Activated CD4-positive, alpha-beta T cell treated with anti-CD3 and anti-CD28 coated beads, Interleukin-2, amount 10 ng/mL, durations not matched to agents 7 days and 5 days (primary cell): ENCODE measurements at regions not wholly inside any gene's neighbourhood (a gene's known extent, or its start where the extent isn't known, plus 50 kb on each side); places are given as distances from the start of the nearest gene placed in this dataset.
"Not testable (repeated sequence)": the region's sequence is repeated elsewhere in the genome, so short reads cannot be mapped to it uniquely, and the experiment has no call there.

Experiments
- CTCF ChIA-PET: fragments of 350-600 bp; sonication (Branson Sonifier 250); formaldehyde crosslinking; loops from one replicate; lab custom pipeline; 2021; ENCODE audit warnings: antibody characterized with exemption; lab: Charles Lee
- POLR2A ChIA-PET: fragments of 350-600 bp; sonication (Branson Sonifier 250); formaldehyde crosslinking; loops from one replicate; lab custom pipeline; 2021; ENCODE audit warnings: antibody characterized with exemption; lab: Charles Lee
- DNase-seq: peaks from one replicate; pipeline ENCODE4 v3.0.0-alpha.2; 2020
- H3K27ac Mint-ChIP-seq: one replicate; pipeline ENCODE4 v1.8.0; 2021; ENCODE audit warnings: mild to moderate bottlenecking, moderate library complexity, mixed read lengths
- H3K27me3 Mint-ChIP-seq: one replicate; pipeline ENCODE4 v1.8.0; 2021; ENCODE audit warnings: mixed read lengths
- H3K36me3 Mint-ChIP-seq: one replicate; pipeline ENCODE4 v1.8.0; 2021; ENCODE audit warnings: low read depth, mixed read lengths
- H3K4me1 Mint-ChIP-seq: one replicate; pipeline ENCODE4 v1.8.0; 2021; ENCODE audit warnings: mixed read lengths
- H3K4me3 Mint-ChIP-seq: one replicate; pipeline ENCODE4 v1.8.0; 2021; ENCODE audit warnings: mild to moderate bottlenecking, moderate library complexity, mixed read lengths
- H3K9me3 Mint-ChIP-seq: one replicate; pipeline ENCODE4 v1.8.0; 2021; ENCODE audit warnings: mixed read lengths

DNA sequence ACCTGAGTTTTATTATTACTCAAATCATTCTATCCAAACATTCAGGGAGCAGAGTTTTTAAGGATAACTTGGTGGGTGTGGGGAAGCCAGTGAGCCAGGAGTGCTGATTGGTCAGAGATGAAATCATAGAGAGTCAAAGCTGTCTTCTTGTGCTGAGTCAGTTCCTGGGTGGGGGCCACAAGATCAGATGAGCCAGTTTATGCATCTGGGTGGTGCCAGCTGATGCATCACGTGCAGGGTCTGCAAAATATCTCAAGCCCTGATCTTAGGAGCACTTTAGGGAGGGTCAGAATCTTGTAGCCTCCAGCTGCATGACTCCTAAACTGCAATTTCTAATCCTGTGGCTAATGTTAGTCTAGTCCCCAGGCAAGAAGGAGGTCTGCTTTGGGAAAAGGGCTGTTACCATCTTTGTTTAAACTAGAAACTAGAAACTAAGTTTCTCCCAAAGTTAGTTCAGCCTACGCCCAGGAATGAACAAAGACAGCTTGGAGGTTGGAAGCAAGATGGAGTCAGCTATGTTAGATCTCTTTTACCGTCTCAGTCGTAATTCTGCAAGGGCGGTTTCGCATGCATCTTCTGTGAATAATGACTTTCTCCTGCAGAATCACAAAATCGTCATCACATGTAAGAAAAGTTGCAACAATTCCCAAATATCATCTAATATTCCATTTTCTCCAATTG, 97.5 kb downstream of the ZNF664 start:
- CTCF ChIA-PET: interaction anchor here (1.5 kb wide), 1 partner anchor 17 kb away, joined by 4 read pairs; no protein-coding TSS in a partner anchor
- H3K9me3 Mint-ChIP-seq, H3K36me3 Mint-ChIP-seq, DNase-seq, H3K27ac Mint-ChIP-seq, H3K27me3 Mint-ChIP-seq, POLR2A ChIA-PET, H3K4me3 Mint-ChIP-seq: not testable (repeated sequence)
- peaks cover 14% of the 10 kb centered on the region for H3K4me1 Mint-ChIP-seq

GRCh38 chr12:124071075-124071443, 98.0 kb downstream of the ZNF664 start:
- Mint-ChIP-seq H3K9me3 (peaks cover 6% of the 10 kb centered on the region), H3K27ac (no peak overlapping the region), H3K4me3 (no peak overlapping the region), H3K4me1 (peaks cover 14% of the 10 kb centered on the region), H3K27me3 (peaks cover 6% of the 10 kb centered on the region), H3K36me3 (no peaks in the 10 kb centered on the region)
- DNase-seq: no peak
- POLR2A ChIA-PET: no interaction called here
- CTCF ChIA-PET: interaction anchor here (1.5 kb wide), 1 partner anchor 18 kb away, joined by 4 read pairs; no protein-coding TSS in a partner anchor

- Mint-ChIP-seq H3K4me3 (no peak overlapping the region), H3K36me3 (no peaks in the 10 kb centered on the region), H3K4me1 (peaks cover 14% of the 10 kb centered on the region), H3K9me3 (no peaks in the 10 kb centered on the region), H3K27me3 (peaks cover 6% of the 10 kb centered on the region), H3K27ac (no peak overlapping the region)
- ChIA-PET POLR2A (no interaction called here), CTCF (no interaction called here)
- DNase-seq: no peak
These were observed 100.5 kb downstream of the ZNF664 start for GRCh38 chr12:124073356-124074035.

GRCh38 chr12:124075841-124076240, 102.8 kb downstream of the ZNF664 start:
- H3K36me3 Mint-ChIP-seq: no peaks in the 10 kb centered on the region
- peaks cover 9% of the 10 kb centered on the region for H3K4me1 Mint-ChIP-seq
- CTCF ChIA-PET: interaction anchor here (0.6 kb wide), 1 partner anchor 673 kb away, joined by 5 read pairs; no protein-coding TSS in a partner anchor
- H3K4me3 Mint-ChIP-seq: no peak overlapping the region
- DNase-seq: no peak
- POLR2A ChIA-PET: no interaction called here
- no peaks in the 10 kb centered on the region for H3K9me3 Mint-ChIP-seq
- peaks cover 6% of the 10 kb centered on the region for H3K27me3 Mint-ChIP-seq
- no peak overlapping the region for H3K27ac Mint-ChIP-seq

GRCh38 chr12:124077701-124078100, 104.7 kb downstream of the ZNF664 start:
- Mint-ChIP-seq H3K4me1 (peaks cover 9% of the 10 kb centered on the region), H3K27ac (no peak overlapping the region), H3K36me3 (no peaks in the 10 kb centered on the region), H3K27me3 (peaks cover 3% of the 10 kb centered on the region), H3K9me3 (no peaks in the 10 kb centered on the region), H3K4me3 (no peak overlapping the region)
- ChIA-PET CTCF (interaction anchor here (0.6 kb wide), 1 partner anchor 11 kb away, joined by 3 read pairs; no protein-coding TSS in a partner anchor), POLR2A (no interaction called here)
- no peak for DNase-seq

- Mint-ChIP-seq H3K9me3 (no peaks in the 10 kb centered on the region), H3K27me3 (no peaks in the 10 kb centered on the region), H3K36me3 (no peaks in the 10 kb centered on the region), H3K4me3 (no peak overlapping the region), H3K4me1 (no peaks in the 10 kb centered on the region), H3K27ac (no peak overlapping the region)
- ChIA-PET CTCF (interaction anchor here (0.8 kb wide), 1 partner anchor 401 kb away, joined by 3 read pairs; no protein-coding TSS in a partner anchor), POLR2A (no interaction called here)
- DNase-seq: no peak
These were observed 105.8 kb downstream of the ZNF664 start for GRCh38 chr12:124078800-124079199.

DNA sequence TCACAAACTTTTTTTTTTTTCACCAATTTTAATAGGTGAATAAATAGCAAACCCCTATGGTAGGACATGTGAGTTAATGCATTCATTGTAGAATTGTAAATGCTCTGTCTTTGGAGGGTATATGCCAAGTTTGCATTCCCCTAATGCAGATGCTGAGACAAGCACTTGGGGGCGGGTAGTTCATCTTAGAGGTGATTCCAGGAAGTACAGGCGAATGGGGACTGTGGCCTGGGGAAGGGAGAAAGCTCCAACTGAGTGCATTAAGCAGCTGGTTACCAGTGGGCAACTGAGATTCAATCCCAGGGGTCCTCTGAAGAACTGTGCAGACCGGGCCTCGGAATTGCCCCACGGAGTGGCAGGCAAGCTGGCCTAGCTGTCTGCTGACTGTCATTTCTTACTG, 107.6 kb downstream of the ZNF664 start:
- no peaks in the 10 kb centered on the region for H3K27me3 Mint-ChIP-seq
- H3K4me1 Mint-ChIP-seq: no peaks in the 10 kb centered on the region
- H3K4me3 Mint-ChIP-seq: no peak overlapping the region
- POLR2A ChIA-PET: no interaction called here
- CTCF ChIA-PET: interaction anchor here (0.6 kb wide), 2 partner anchors 12 to 276 kb away, joined by 3 to 4 read pairs; no protein-coding TSS in a partner anchor
- no peak overlapping the region for H3K27ac Mint-ChIP-seq
- H3K36me3 Mint-ChIP-seq: no peaks in the 10 kb centered on the region
- DNase-seq: no peak
- no peaks in the 10 kb centered on the region for H3K9me3 Mint-ChIP-seq

DNA sequence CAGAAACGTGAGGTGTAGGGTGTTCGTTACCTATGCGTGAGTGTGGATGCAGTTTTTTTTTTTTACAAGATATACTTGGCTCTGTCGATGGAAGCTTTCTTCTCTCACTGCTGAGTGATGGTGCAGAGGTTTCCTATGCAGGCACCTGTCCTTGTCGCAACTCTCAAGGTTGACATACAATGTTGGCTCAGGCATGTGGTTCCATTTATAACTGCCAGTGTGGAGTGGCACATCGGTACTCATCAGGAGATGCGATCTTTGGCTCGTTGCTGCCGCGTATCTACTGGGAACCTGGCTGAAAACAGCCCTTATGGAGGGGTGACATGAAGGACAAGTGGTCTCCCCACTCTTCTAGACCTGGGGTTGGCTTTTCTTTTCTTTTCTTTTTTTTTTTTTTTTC, 109.0 kb downstream of the ZNF664 start:
- H3K4me3 Mint-ChIP-seq: no peak overlapping the region
- no peak overlapping the region for H3K27ac Mint-ChIP-seq
- H3K9me3 Mint-ChIP-seq: no peaks in the 10 kb centered on the region
- DNase-seq: no peak
- H3K36me3 Mint-ChIP-seq: no peaks in the 10 kb centered on the region
- H3K4me1 Mint-ChIP-seq: no peaks in the 10 kb centered on the region
- CTCF ChIA-PET: interaction anchor here (0.6 kb wide), 1 partner anchor 36 kb away, joined by 3 read pairs; no protein-coding TSS in a partner anchor
- POLR2A ChIA-PET: no interaction called here
- H3K27me3 Mint-ChIP-seq: no peaks in the 10 kb centered on the region

DNA sequence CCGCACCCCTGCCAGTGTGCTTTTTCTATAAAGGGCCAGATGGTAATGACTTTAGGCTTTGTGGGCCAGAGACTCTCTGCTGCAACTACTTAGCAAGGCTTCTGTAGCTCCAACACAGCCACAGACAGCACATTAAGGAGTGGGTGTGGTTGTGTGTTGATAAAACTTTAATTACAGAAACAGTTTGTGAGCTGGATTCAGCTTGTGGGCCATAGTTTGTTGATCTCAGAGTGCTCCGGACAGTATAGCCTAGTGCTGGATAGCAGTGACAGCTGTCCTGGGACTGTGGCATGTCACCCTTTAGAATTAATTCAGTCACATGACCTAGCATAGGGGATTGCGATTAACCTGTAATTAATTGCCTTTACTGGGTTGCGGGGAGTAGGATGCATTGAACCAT, 109.7 kb downstream of the ZNF664 start:
- H3K36me3 Mint-ChIP-seq: no peaks in the 10 kb centered on the region
- no peak overlapping the region for H3K4me3 Mint-ChIP-seq
- ChIA-PET CTCF (no interaction called here), POLR2A (no interaction called here)
- H3K27me3 Mint-ChIP-seq: no peaks in the 10 kb centered on the region
- H3K9me3 Mint-ChIP-seq: no peaks in the 10 kb centered on the region
- DNase-seq: no peak
- no peaks in the 10 kb centered on the region for H3K4me1 Mint-ChIP-seq
- no peak overlapping the region for H3K27ac Mint-ChIP-seq

- no peak for DNase-seq
- Mint-ChIP-seq H3K9me3 (no peaks in the 10 kb centered on the region), H3K4me3 (no peak overlapping the region), H3K27ac (no peak overlapping the region), H3K27me3 (no peaks in the 10 kb centered on the region), H3K4me1 (no peaks in the 10 kb centered on the region), H3K36me3 (no peaks in the 10 kb centered on the region)
- CTCF ChIA-PET: no interaction called here
- POLR2A ChIA-PET: no interaction called here
These were observed 110.7 kb downstream of the ZNF664 start for GRCh38 chr12:124083708-124084107.

GRCh38 chr12:124085419-124086296, 112.6 kb downstream of the ZNF664 start:
- no peak overlapping the region for H3K4me3 Mint-ChIP-seq
- H3K4me1 Mint-ChIP-seq: no peaks in the 10 kb centered on the region
- no peak for DNase-seq
- CTCF ChIA-PET: no interaction called here
- POLR2A ChIA-PET: no interaction called here
- H3K36me3 Mint-ChIP-seq: no peaks in the 10 kb centered on the region
- H3K27ac Mint-ChIP-seq: no peak overlapping the region
- H3K27me3 Mint-ChIP-seq: no peaks in the 10 kb centered on the region
- H3K9me3 Mint-ChIP-seq: no peaks in the 10 kb centered on the region

GRCh38 chr12:124086299-124086898, 113.4 kb downstream of the ZNF664 start:
- Mint-ChIP-seq H3K36me3 (no peaks in the 10 kb centered on the region), H3K27me3 (no peaks in the 10 kb centered on the region), H3K27ac (no peak overlapping the region), H3K4me1 (no peaks in the 10 kb centered on the region), H3K4me3 (no peak overlapping the region), H3K9me3 (no peaks in the 10 kb centered on the region)
- POLR2A ChIA-PET: no interaction called here
- CTCF ChIA-PET: interaction anchor here (0.6 kb wide), 1 partner anchor 116 kb away, joined by 3 read pairs; no protein-coding TSS in a partner anchor
- no peak for DNase-seq
